Trophoblast cell (in vitro differentiated cells and primary cell): ENCODE measurements at regions not wholly inside any gene's neighbourhood (a gene's known extent, or its start where the extent isn't known, plus 50 kb on each side); places are given as distances from the start of the nearest gene placed in this dataset.

Source experiments
- DNase-seq, 2 donors: peaks; one replicate each; pipeline ENCODE4 v3.0.0-alpha.2; 2016
- H2AFZ ChIP-seq: 2 replicates; pipeline ENCODE4 v1.6.1; 2013; ENCODE audit warnings: low read length, moderate library complexity, mild to moderate bottlenecking; ENCODE audit not compliant: insufficient read depth, poor library complexity
- H2AK5ac ChIP-seq: 2 replicates; pipeline ENCODE4 v1.6.1; 2013; ENCODE audit warnings: mild to moderate bottlenecking, low read length
- H2BK120ac ChIP-seq: 2 replicates; pipeline ENCODE4 v1.6.1; 2013; ENCODE audit warnings: low read length, mild to moderate bottlenecking, moderate library complexity; ENCODE audit not compliant: insufficient read depth, poor library complexity
- H2BK12ac ChIP-seq: 2 replicates; pipeline ENCODE4 v1.6.1; 2013; ENCODE audit warnings: mild to moderate bottlenecking, low read length, moderate library complexity
- H2BK5ac ChIP-seq: 2 replicates; pipeline ENCODE4 v1.6.1; 2013; ENCODE audit warnings: low read length, low read depth, moderate library complexity, mild to moderate bottlenecking; ENCODE audit not compliant: poor library complexity
- H3K14ac ChIP-seq: 2 replicates; pipeline ENCODE4 v1.6.1; 2013; ENCODE audit warnings: mild to moderate bottlenecking, low read length
- H3K18ac ChIP-seq: 2 replicates; pipeline ENCODE4 v1.6.1; 2013; ENCODE audit warnings: mild to moderate bottlenecking, low read length
- H3K23ac ChIP-seq: 2 replicates; pipeline ENCODE4 v1.6.1; 2013; ENCODE audit warnings: low read length
- H3K27ac ChIP-seq: 2 replicates; pipeline ENCODE4 v1.5.1; 2013; ENCODE audit warnings: low read depth, mild to moderate bottlenecking, inconsistent platforms, low read length, moderate library complexity
- H3K27me3 ChIP-seq: 2 replicates; pipeline ENCODE4 v1.6.1; 2013; ENCODE audit warnings: inconsistent platforms, mild to moderate bottlenecking, low read length, moderate library complexity; ENCODE audit not compliant: insufficient read depth
- H3K36me3 ChIP-seq, 2 experiments: 1 replicate in 1 of 2; 2 replicates in 1 of 2; pipeline ENCODE4 v1.6.1; 2013; ENCODE audit warnings: low read length in 2 of 2, mild to moderate bottlenecking in 2 of 2, moderate library complexity in 1 of 2; ENCODE audit not compliant: insufficient read depth in 2 of 2, control insufficient read depth in 1 of 2
- H3K4ac ChIP-seq: 2 replicates; pipeline ENCODE4 v1.6.1; 2013; ENCODE audit warnings: low read depth, mild to moderate bottlenecking, low read length, moderate library complexity
- H3K4me1 ChIP-seq, 2 experiments: 1 replicate in 1 of 2; 2 replicates in 1 of 2; pipeline ENCODE4 v1.6.1; 2013; ENCODE audit warnings: low read length in 2 of 2, mild to moderate bottlenecking in 2 of 2, moderate library complexity in 1 of 2; ENCODE audit not compliant: insufficient read depth in 2 of 2, control insufficient read depth in 1 of 2
- H3K4me2 ChIP-seq: 2 replicates; pipeline ENCODE4 v1.6.1; 2013; ENCODE audit warnings: inconsistent platforms, mild to moderate bottlenecking, low read length, moderate library complexity
- H3K4me3 ChIP-seq: 2 replicates; pipeline ENCODE4 v1.5.1; 2013; ENCODE audit warnings: mild to moderate bottlenecking, low read depth, low read length, inconsistent platforms
- H3K79me1 ChIP-seq: one replicate; pipeline ENCODE4 v1.6.1; 2013; ENCODE audit warnings: low read length
- H3K79me2 ChIP-seq: 2 replicates; pipeline ENCODE4 v1.6.1; 2013; ENCODE audit warnings: low read length, mild to moderate bottlenecking; ENCODE audit not compliant: control insufficient read depth, insufficient read depth, poor library complexity
- H3K9ac ChIP-seq: 2 replicates; pipeline ENCODE4 v1.6.1; 2013; ENCODE audit warnings: mild to moderate bottlenecking, low read length
- H3K9me3 ChIP-seq: 2 replicates; pipeline ENCODE4 v1.6.1; 2013; ENCODE audit warnings: low read depth, mild to moderate bottlenecking, control low read depth, inconsistent platforms, low read length; ENCODE audit not compliant: insufficient read depth
- H4K12ac ChIP-seq: 2 replicates; pipeline ENCODE4 v1.6.1; 2013; ENCODE audit warnings: low read depth, mild to moderate bottlenecking, low read length, moderate library complexity
- H4K8ac ChIP-seq: 2 replicates; pipeline ENCODE4 v1.6.1; 2013; ENCODE audit warnings: low read depth, mild to moderate bottlenecking, low read length, moderate library complexity
- H4K91ac ChIP-seq: one replicate; pipeline ENCODE4 v1.6.1; 2013; ENCODE audit warnings: low read depth, mild to moderate bottlenecking, low read length, moderate library complexity
- WGBS: extraction: QIAGEN DNeasy Blood & Tissue Kit; methylation state at CpG from one replicate; pipeline ENCODE4 v1.1.7; 2013; ENCODE audit warnings: missing lambda C conversion rate; ENCODE audit not compliant: insufficient read length, insufficient coverage; ENCODE audit errors: extremely low coverage; 5-methylcytosine and 5-hydroxymethylcytosine counted together

- H4K12ac ChIP-seq: no peak overlapping the region
- no peak overlapping the region for H2BK12ac ChIP-seq
- no peak for DNase-seq
Measured at GRCh38 chr1:223000632-223001031, 142.4 kb downstream of the TLR5 start.

GRCh38 chr1:223001653-223002634, 141.1 kb downstream of the TLR5 start:
- Histone ChIP-seq H2BK120ac (no peak overlapping the region), H4K91ac (no peak overlapping the region), H3K9ac (peak overlapping the region; percentile 50), H2AFZ (no peak overlapping the region), H3K4me3 (no peak overlapping the region), H3K79me1 (no peaks in the 10 kb centered on the region), H3K23ac (no peak overlapping the region), H3K4me1 (peaks cover 6 to 11% of the 10 kb centered on the region in 2 experiments), H4K12ac (no peak overlapping the region), H2BK12ac (no peak overlapping the region), H3K18ac (no peak overlapping the region), H3K79me2 (no peaks in the 10 kb centered on the region), H3K27ac (no peak overlapping the region), H3K27me3 (no peaks in the 10 kb centered on the region), H3K4me2 (no peak overlapping the region), H2AK5ac (no peak overlapping the region), H4K8ac (no peak overlapping the region), H2BK5ac (no peak overlapping the region), H3K4ac (no peak overlapping the region), H3K9me3 (no peaks in the 10 kb centered on the region), H3K36me3 (peaks cover 4 to 17% of the 10 kb centered on the region in 2 experiments), H3K14ac (no peak overlapping the region)
- no peak for DNase-seq
- no CpG with 5 or more reads among the region's 9 CpGs for WGBS

More at GRCh38 chr1:223000632-223001031, 142.4 kb downstream of the TLR5 start:
- no peaks in the 10 kb centered on the region for H3K9me3 ChIP-seq
- H2BK120ac ChIP-seq: no peak overlapping the region
- no peak overlapping the region for H3K23ac ChIP-seq
- peaks cover 4 to 17% of the 10 kb centered on the region in 2 experiments for H3K36me3 ChIP-seq
- H2AK5ac ChIP-seq: no peak overlapping the region
- no peaks in the 10 kb centered on the region for H3K79me1 ChIP-seq
- peaks cover 6% of the 10 kb centered on the region in 2 experiments for H3K4me1 ChIP-seq
- no peak overlapping the region for H2AFZ ChIP-seq
- no peak overlapping the region for H3K4me2 ChIP-seq
- no peaks in the 10 kb centered on the region for H3K79me2 ChIP-seq
- H3K14ac ChIP-seq: no peak overlapping the region
- H3K27ac ChIP-seq: no peak overlapping the region
- H3K9ac ChIP-seq: no peak overlapping the region
- H3K27me3 ChIP-seq: no peaks in the 10 kb centered on the region
- H2BK5ac ChIP-seq: no peak overlapping the region
- H4K91ac ChIP-seq: no peak overlapping the region
- H4K8ac ChIP-seq: no peak overlapping the region
- no peak overlapping the region for H3K18ac ChIP-seq
- H3K4ac ChIP-seq: no peak overlapping the region
- H3K4me3 ChIP-seq: no peak overlapping the region

GRCh38 chr1:223003549-223003948, 139.5 kb downstream of the TLR5 start:
- H3K23ac ChIP-seq: no peak overlapping the region
- peaks cover 4 to 17% of the 10 kb centered on the region in 2 experiments for H3K36me3 ChIP-seq
- H3K27me3 ChIP-seq: no peaks in the 10 kb centered on the region
- H3K9me3 ChIP-seq: no peaks in the 10 kb centered on the region
- H4K91ac ChIP-seq: no peak overlapping the region
- H3K14ac ChIP-seq: no peak overlapping the region
- peaks cover 10 to 16% of the 10 kb centered on the region in 2 experiments for H3K4me1 ChIP-seq
- H3K4ac ChIP-seq: no peak overlapping the region
- no peak overlapping the region for H3K4me2 ChIP-seq
- H4K8ac ChIP-seq: no peak overlapping the region
- H2AFZ ChIP-seq: no peak overlapping the region
- no peak overlapping the region for H3K18ac ChIP-seq
- H2BK5ac ChIP-seq: no peak overlapping the region
- WGBS: no CpG with 5 or more reads among the region's 9 CpGs
- DNase-seq: no peak
- H2BK120ac ChIP-seq: no peak overlapping the region
- no peak overlapping the region for H2AK5ac ChIP-seq
- no peak overlapping the region for H4K12ac ChIP-seq
- H2BK12ac ChIP-seq: no peak overlapping the region
- H3K79me1 ChIP-seq: no peaks in the 10 kb centered on the region
- H3K79me2 ChIP-seq: no peaks in the 10 kb centered on the region
- H3K9ac ChIP-seq: no peak overlapping the region
- H3K27ac ChIP-seq: no peak overlapping the region
- no peak overlapping the region for H3K4me3 ChIP-seq

GRCh38 chr1:223006371-223006770, 136.7 kb downstream of the TLR5 start:
- H3K9ac ChIP-seq: no peak overlapping the region
- no peak overlapping the region for H4K8ac ChIP-seq
- no peak overlapping the region for H3K14ac ChIP-seq
- peaks cover 10 to 16% of the 10 kb centered on the region in 2 experiments for H3K4me1 ChIP-seq
- no peak overlapping the region for H3K27ac ChIP-seq
- H3K4me2 ChIP-seq: no peak overlapping the region
- peaks cover 5% of the 10 kb centered on the region for H3K79me1 ChIP-seq
- DNase-seq: no peak
- no peak overlapping the region for H3K23ac ChIP-seq
- H2AK5ac ChIP-seq: no peak overlapping the region
- WGBS: no CpG with 5 or more reads among the region's 5 CpGs
- H3K27me3 ChIP-seq: no peaks in the 10 kb centered on the region
- no peak overlapping the region for H3K18ac ChIP-seq
- H3K79me2 ChIP-seq: no peaks in the 10 kb centered on the region
- H2BK12ac ChIP-seq: no peak overlapping the region
- no peak overlapping the region for H2AFZ ChIP-seq
- H3K4ac ChIP-seq: no peak overlapping the region
- H3K36me3 ChIP-seq: peaks cover 4 to 17% of the 10 kb centered on the region in 2 experiments
- H2BK120ac ChIP-seq: no peak overlapping the region
- no peak overlapping the region for H4K91ac ChIP-seq
- no peak overlapping the region for H4K12ac ChIP-seq
- H3K4me3 ChIP-seq: no peak overlapping the region
- H3K9me3 ChIP-seq: no peaks in the 10 kb centered on the region
- H2BK5ac ChIP-seq: no peak overlapping the region
